Neural progenitor cell (in vitro differentiated cells): ENCODE measurements at regions not wholly inside any gene's neighbourhood (a gene's known extent, or its start where the extent isn't known, plus 50 kb on each side); places are given as distances from the start of the nearest gene placed in this dataset.

ENCODE experiments used
- EZH2 ChIP-seq: fragments of 200-600 bp; sonication (generic); IDR thresholded peaks from 2 replicates; pipeline ENCODE4 v1.6.1; 2017; ENCODE audit warnings: antibody characterized with exemption, mild to moderate bottlenecking, moderate library complexity
- EZH2phosphoT487 ChIP-seq: fragments of 200-600 bp; sonication (generic); IDR thresholded peaks from 2 replicates; pipeline ENCODE4 v1.6.1; 2017; ENCODE audit warnings: antibody characterized with exemption
- TF ChIP-seq, protein P1 (sequence below): fragments of 200-600 bp; sonication (generic); IDR thresholded peaks from 2 replicates; pipeline ENCODE4 v1.5.1; 2017; ENCODE audit warnings: antibody characterized with exemption, mild to moderate bottlenecking

DNA sequence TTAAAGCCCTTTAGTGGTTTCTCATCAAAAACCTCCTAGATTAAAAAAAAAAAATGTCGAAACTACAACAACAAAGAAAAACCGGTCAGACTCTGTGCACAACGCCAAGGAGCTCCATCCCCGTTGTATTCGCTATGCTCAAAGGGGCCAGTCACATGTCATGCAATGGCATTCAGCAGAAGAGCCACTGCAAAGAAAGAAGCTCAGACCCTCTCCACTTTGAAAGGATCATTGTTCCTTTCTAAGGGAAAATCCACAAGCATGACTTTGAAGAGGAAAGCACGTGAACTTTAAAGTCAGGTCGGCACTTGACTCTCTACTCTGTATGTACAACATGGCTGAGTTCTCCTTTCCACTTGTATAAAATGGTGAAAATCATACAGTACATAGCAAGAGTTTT lies 655.6 kb downstream of the ETS1 start:
- TF ChIP-seq, protein P1, sequence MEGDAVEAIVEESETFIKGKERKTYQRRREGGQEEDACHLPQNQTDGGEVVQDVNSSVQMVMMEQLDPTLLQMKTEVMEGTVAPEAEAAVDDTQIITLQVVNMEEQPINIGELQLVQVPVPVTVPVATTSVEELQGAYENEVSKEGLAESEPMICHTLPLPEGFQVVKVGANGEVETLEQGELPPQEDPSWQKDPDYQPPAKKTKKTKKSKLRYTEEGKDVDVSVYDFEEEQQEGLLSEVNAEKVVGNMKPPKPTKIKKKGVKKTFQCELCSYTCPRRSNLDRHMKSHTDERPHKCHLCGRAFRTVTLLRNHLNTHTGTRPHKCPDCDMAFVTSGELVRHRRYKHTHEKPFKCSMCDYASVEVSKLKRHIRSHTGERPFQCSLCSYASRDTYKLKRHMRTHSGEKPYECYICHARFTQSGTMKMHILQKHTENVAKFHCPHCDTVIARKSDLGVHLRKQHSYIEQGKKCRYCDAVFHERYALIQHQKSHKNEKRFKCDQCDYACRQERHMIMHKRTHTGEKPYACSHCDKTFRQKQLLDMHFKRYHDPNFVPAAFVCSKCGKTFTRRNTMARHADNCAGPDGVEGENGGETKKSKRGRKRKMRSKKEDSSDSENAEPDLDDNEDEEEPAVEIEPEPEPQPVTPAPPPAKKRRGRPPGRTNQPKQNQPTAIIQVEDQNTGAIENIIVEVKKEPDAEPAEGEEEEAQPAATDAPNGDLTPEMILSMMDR, result no peak
- TF ChIP-seq EZH2, result no peak
- TF ChIP-seq EZH2phosphoT487, result no peak
